Esophagus muscularis mucosa (tissue), 4 donors: ENCODE measurements at regions not wholly inside any gene's neighbourhood (a gene's known extent, or its start where the extent isn't known, plus 50 kb on each side); places are given as distances from the start of the nearest gene placed in this dataset.

Experiments
- DNase-seq: peaks from one replicate; pipeline ENCODE4 v3.0.0-alpha.2; 2017; ENCODE audit errors: extremely low spot score
- H3K27ac ChIP-seq, 4 donors: fragments of 200-600 bp; sonication (generic); replicated peaks in 1 of 4; 1 replicate in 3 of 4; 2 replicates in 1 of 4; pipeline ENCODE4 v1.5.1; 2016 to 2019; ENCODE audit warnings: mild to moderate bottlenecking in 1 of 4
- H3K27me3 ChIP-seq, 4 donors: fragments of 200-600 bp; sonication (generic); one replicate each; pipeline versions ENCODE4 v1.5.1 to v1.6.0; 2016 to 2019
- H3K36me3 ChIP-seq, 4 donors: fragments of 200-600 bp; sonication (generic); one replicate each; pipeline ENCODE4 v1.5.1; 2016 to 2019
- H3K4me1 ChIP-seq, 4 donors: fragments of 200-600 bp; sonication (generic); one replicate each; pipeline ENCODE4 v1.5.1; 2016 to 2019
- H3K4me3 ChIP-seq, 4 donors: fragments of 200-600 bp; sonication (generic); 1 replicate in 2 of 4; 2 replicates in 2 of 4; pipeline ENCODE4 v1.5.1; 2016 to 2019; ENCODE audit warnings: mild to moderate bottlenecking in 4 of 4, moderate library complexity in 1 of 4
- H3K9me3 ChIP-seq, 4 donors: fragments of 200-600 bp; sonication (generic); 1 replicate in 3 of 4; 2 replicates in 1 of 4; pipeline ENCODE4 v1.5.1; 2016 to 2019
- CTCF ChIP-seq, 3 experiments: fragments of 200-600 bp in 2 of 3; fragments of 450-650 bp in 1 of 3; sonication (generic) in 2 of 3; IDR thresholded peaks; one replicate each; pipeline ENCODE4 v1.5.1; 2017 to 2019; ENCODE audit warnings: antibody characterized with exemption in 3 of 3, mild to moderate bottlenecking in 2 of 3, moderate library complexity in 1 of 3
- EP300 ChIP-seq: sonication (generic); formaldehyde crosslinking; IDR thresholded peaks from one replicate; pipeline ENCODE4 v1.6.1; 2017; ENCODE audit warnings: antibody characterized with exemption
- POLR2A ChIP-seq: fragments of 450-650 bp; IDR thresholded peaks from one replicate; pipeline ENCODE4 v1.6.1; 2017; ENCODE audit warnings: antibody characterized with exemption, moderate library complexity, mild to moderate bottlenecking, low read depth
- POLR2AphosphoS5 ChIP-seq, 2 donors: sonication (generic); formaldehyde crosslinking; IDR thresholded peaks; one replicate each; pipeline ENCODE4 v1.6.1; 2017; ENCODE audit warnings: antibody characterized with exemption in 2 of 2
- WGBS: methylation state at CpG from one replicate; pipeline ENCODE4 v1.1.5; 2018; 5-methylcytosine and 5-hydroxymethylcytosine counted together
- intact Hi-C: fragments of 100-400 bp; cut with DNase I; formaldehyde crosslinking; loops from one replicate; pipeline ENCODE4 v1.15.1; 2023

DNA sequence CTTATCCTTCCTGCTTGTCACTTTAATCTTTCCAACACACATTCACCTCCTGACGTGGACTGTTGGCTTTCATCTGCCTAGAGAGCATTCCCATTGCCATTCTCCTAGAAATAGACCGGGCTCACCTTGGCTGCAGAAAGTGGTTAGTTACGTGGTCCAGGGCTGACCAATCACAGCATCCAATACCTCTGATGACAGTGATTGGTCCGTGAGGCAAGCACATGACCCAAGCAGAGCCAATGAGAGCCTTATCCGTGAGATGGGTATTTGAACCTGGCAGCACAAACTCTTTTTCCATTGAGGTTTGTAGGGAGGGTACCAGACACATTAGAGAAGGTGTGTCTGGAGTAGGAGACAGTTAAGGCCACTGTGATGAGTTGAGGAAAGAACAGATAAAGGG lies 85.8 kb downstream of the MIAT start:
- Histone ChIP-seq H3K36me3 (peaks cover 0 to 13% (median under 1%) of the 10 kb centered on the region in 4 donors), H3K4me1 (no peaks in the 10 kb centered on the region), H3K9me3 (no peaks in the 10 kb centered on the region), H3K27me3 (no peaks in the 10 kb centered on the region), H3K27ac (no peak overlapping the region), H3K4me3 (no peak overlapping the region)
- intact Hi-C loops = no loop called here
- no peak for DNase-seq
- TF ChIP-seq CTCF (IDR thresholded peaks at IDR 0.05) = no peak
- TF ChIP-seq POLR2A = no peak
- TF ChIP-seq EP300 = no peak
- no peak for TF ChIP-seq POLR2AphosphoS5 (IDR thresholded peaks at IDR 0.05)
- WGBS = 83% methylated on average over 5 of the region's 5 CpGs

DNA sequence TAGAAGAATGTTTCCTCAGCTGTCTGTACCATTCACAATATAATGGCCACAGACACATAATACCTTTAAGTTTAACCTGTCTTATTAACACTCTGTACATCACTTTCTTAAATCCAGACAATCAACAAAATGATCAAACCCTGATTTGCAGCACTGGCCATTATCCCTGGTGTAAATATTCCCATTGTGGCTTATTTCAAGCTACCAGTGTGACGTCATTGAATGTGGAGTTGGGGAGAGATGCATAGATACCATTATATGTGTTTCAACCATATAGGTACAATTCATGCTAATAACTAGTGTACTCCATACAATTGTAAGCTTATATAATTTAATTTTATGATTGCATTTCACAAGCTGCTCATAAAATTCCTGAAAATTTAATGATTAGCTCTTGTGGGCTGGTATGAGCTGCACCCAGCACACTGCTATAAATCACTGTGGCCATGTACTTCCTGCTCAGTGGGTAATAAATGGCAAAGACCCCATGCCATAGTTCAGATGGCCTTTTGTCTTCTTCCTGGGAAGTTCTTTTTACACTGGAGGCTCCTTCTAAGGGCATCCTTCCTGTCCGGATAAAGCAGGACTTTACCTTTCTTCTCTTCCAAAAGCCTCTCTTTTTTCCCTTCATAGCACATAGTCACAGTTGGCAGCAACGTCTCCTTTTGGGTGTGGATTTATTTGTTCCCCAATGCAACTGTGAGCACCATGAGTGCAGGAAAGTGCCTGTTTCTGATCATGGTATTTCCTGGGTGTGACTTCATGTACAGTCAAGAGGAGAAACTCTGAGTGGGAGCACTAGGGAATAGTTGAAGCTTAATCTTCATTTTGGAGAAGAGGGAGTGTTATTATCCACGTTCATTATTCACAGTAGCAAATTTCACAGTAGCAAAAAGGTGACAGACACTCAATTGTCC lies 87.8 kb downstream of the MIAT start:
- intact Hi-C loops = no loop called here
- Histone ChIP-seq H3K27ac (no peak overlapping the region), H3K9me3 (no peaks in the 10 kb centered on the region), H3K27me3 (no peaks in the 10 kb centered on the region), H3K36me3 (peaks cover 0 to 13% (median 0%) of the 10 kb centered on the region in 4 donors), H3K4me3 (no peak overlapping the region), H3K4me1 (no peaks in the 10 kb centered on the region)
- DNase-seq = no peak
- TF ChIP-seq POLR2A (no peak), POLR2AphosphoS5 (IDR thresholded peaks at IDR 0.05) (no peak), CTCF (IDR thresholded peaks at IDR 0.05) (no peak), EP300 (no peak)
- WGBS = 87% methylated on average over 4 of the region's 4 CpGs

DNA sequence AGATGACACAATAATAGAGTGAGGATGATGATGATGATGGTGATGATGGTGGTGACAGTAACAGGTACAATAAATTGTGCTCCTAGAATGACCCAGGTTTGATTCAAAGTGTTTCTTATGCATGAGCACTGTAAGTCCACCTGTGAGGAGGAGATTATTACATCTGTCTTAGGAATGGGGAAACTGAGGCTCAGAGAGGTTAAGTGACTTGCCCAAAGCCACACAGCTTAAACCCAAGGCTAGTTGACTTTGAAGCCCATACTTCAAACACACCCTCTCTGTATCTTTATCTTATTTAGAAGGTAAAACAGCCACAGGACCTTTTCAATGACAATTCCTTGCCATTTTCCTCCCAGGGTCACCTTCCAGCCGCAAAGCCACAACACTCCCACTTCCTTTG lies 88.9 kb downstream of the MIAT start:
- intact Hi-C loops = no loop called here
- Histone ChIP-seq H3K36me3 (peaks cover 0 to 9% (median 0%) of the 10 kb centered on the region in 4 donors), H3K27ac (no peak overlapping the region), H3K4me3 (no peak overlapping the region), H3K4me1 (peaks cover 0 to 4% (median 1%) of the 10 kb centered on the region in 4 donors), H3K27me3 (no peaks in the 10 kb centered on the region), H3K9me3 (no peaks in the 10 kb centered on the region)
- TF ChIP-seq POLR2A (no peak), EP300 (no peak), CTCF (IDR thresholded peaks at IDR 0.05) (no peak), POLR2AphosphoS5 (IDR thresholded peaks at IDR 0.05) (no peak)
- WGBS = 95% methylated on average over 1 of the region's 1 CpG
- DNase-seq = no peak

GRCh38 chr22:26748845-26749244 lies 91.5 kb downstream of the MIAT start:
- DNase-seq = no peak
- no peak overlapping the region for H3K4me3 ChIP-seq
- WGBS = 81% methylated on average over 6 of the region's 6 CpGs
- intact Hi-C loops = no loop called here
- H3K27ac ChIP-seq = no peak overlapping the region
- H3K4me1 ChIP-seq = peaks cover 0 to 9% (median 2%) of the 10 kb centered on the region in 4 donors
- no peaks in the 10 kb centered on the region for H3K36me3 ChIP-seq
- H3K27me3 ChIP-seq = no peaks in the 10 kb centered on the region
- no peak for TF ChIP-seq CTCF (IDR thresholded peaks at IDR 0.05)
- TF ChIP-seq POLR2A = no peak
- TF ChIP-seq POLR2AphosphoS5 (IDR thresholded peaks at IDR 0.05) = no peak
- TF ChIP-seq EP300 = no peak
- H3K9me3 ChIP-seq = no peaks in the 10 kb centered on the region
